Dermis microvascular lymphatic vessel endothelial cell (primary cell): ENCODE measurements at regions not wholly inside any gene's neighbourhood (a gene's known extent, or its start where the extent isn't known, plus 50 kb on each side); places are given as distances from the start of the nearest gene placed in this dataset.
"Not testable (repeated sequence)": the region's sequence is repeated elsewhere in the genome, so short reads cannot be mapped to it uniquely, and the experiment has no call there.

ENCODE experiments used
- DNase-seq, 2 donors: peaks; one replicate each; pipeline versions ENCODE4 v3.0.0 to v3.0.0-alpha.2; 2010; ENCODE audit warnings: low read depth in 2 of 2

DNA sequence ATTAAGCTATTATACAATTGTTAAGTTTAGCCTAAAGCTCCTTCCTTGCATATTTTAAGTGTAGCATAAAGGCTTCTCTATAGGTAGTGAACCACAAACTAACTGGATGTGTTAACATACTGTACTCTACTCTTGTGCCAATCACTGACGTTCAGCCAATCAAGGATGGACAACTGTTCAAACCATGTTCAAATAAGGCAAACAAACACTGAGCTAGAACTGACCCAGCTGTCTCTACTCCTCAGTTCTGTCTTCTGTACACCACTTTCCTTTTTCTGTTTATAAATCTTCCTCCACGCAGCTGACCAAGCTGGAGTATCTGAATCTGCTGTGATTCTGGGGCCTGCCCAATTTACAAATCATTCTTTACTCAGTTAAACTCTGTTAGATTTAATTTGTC is 188.7 kb upstream of the MBL2 start:
- no peak for DNase-seq

DNA sequence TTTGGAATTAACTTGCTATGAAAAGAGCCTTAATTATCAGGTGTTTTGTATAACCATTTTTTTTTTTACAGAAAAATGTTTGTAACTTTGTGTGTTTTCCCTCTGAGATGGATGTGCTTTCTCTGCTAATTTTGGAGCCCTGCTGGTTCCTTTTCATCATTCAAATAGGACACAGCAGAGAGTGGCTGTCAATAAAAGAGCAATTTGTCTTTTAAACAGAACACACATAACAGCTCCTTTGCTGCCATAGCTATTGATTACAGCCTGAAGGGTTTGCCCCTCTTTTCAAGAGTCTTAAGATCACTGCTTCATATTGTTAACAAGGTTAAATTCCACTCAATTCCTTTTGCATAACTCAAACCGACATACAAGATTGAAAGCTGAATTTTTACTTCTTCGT is 187.2 kb upstream of the MBL2 start:
- no peak for DNase-seq

DNA sequence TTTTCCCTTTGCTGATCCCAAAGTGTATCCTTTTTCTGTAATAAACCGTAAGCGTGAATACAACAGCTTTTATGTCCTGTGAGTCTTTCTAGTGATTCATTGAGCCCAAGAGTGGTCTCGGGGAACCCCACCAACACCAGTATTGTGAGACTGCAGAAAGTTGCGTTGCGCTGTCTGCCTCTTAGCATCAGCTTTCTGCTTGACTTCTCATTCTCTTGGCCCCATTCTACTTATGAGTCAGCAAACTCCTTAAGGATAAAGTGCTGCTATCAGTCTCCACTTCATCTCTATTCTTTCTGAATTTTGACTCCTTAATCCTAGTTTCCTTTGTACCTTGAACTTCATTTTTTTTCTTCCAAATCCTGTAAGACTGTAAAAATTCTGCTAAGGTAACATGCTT is 184.3 kb upstream of the MBL2 start:
- no peak for DNase-seq

DNA sequence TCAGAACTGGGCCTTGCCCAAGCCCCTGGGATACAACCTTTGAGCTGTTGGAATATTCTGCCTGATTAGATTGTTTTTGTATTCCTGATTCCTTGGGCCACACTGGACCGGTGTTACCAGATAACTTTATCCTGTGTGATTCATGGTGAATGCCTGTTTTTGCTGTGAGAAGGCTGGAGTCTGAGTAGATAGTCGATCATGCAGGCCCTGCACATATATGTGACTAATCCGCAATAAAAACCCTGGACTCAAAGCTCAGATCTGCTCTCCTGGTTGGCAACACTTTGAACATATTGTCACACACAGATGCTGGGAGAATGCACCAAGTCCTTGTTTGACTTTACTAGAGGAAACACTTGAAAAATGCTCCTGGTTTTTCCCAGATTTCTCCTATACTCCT is 183.9 kb upstream of the MBL2 start:
- DNase-seq = no peak

DNA sequence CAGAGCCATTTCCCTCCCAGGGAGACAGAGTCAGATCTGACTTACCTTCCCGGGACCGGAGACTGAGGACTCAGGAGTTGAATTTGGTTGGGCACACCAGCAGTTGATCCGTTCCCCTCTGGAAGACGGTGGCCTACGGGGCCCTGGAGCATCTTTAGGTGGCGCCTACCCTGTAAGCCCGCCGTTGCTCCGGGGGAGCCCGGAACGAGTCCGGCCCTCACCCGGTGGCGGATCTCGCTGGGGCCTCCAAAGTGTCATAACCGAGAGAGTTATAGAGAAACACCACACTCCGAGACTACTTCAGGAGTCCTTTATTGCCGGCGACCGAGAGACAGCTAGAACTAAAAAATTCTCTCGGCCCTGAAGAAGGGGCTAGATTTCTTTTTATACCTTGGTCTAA is 182.8 kb upstream of the MBL2 start:
- DNase-seq = no peak

DNA sequence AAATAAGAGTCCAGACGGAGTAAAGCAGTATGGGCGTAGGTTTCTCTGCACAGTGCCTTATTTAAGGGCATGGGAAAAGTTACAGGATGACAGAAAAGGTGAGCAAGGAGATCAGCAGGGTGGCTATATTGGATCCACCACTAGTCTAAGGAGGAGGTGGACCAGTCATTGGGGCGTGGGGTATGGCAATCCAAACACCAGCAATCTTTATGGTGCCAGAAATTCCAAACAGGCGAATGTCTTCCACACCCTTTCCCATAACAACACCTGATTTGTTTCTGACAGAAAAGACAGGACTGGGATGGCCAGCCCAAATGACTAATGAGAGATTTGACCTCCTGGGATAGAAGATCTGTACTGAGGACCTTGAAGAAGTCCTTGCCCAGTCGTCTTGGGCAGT is 181.8 kb upstream of the MBL2 start:
- DNase-seq = no peak

DNA sequence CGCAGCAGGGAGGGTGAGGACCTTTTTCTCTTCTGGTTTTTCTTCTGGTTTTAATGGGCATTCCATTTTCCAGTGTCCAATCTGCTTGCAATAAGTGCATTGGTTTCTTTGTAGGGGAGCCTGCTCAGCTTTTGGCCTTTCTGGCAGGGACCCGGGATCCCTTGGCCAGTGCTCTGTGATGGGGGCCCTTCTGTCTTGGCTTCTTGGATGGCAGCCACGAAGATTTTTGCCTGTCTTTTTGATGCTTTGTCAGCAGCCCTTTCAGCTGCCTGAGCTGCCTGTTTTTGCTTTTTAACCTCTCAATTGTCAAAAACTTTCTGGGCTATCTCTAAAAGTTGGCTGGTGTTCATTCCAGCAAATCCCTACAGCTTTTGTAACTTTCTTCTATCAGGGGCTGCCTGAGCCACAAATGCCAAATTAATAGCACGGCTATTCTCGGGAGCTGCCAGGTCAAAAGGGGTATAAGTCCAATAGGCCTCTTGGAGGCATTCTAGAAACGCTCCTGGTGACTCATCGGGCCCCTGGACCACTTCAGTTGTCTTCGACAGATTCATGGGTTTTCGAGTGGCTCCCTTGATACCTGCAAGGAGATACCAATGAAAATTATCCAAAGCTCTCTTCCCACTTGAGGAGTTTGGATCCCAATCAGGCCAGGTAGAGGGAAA is 179.9 kb upstream of the MBL2 start:
- no peak for DNase-seq

DNA sequence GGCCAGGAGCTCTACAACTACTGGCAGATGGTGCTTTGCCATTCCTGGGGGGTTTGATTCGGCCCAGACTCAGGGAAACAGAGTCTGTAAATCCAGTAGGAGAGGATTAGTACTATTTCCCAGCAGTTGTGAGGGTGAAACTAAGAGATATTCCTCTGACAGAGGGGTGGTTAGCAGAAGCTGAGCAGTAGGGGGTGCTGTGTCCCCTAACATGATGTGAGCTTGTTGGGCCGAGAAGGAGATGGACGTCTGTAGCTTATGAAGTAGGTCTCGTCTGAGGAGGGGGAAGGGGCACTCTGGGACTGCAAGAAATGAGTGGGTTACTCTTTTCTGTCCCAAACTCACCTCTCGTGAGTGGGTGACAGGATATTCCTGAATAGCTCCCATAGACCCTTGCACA is 179.2 kb upstream of the MBL2 start:
- peak in 1 of 2 donors; percentile 32 for DNase-seq

DNA sequence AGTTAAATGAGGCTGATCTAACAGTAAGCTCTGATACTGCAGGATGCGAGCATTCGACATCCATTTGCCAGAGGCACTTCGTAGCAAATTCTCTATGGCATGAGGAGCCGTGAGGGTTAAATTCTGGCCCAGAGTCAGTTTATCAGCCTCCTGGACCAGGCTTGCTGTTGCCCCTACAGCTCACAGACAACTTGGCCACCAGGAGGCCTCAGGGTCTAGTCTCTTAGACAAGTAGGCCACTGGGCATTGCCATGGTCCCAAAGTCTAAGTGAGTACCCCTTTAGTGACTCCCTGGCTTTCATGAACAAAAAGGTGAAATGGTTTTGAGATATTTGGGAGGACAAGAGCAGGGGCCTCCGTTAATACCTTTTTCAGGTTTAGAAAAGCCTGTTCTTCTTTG is 178.0 kb upstream of the MBL2 start:
- DNase-seq = no peak

DNA sequence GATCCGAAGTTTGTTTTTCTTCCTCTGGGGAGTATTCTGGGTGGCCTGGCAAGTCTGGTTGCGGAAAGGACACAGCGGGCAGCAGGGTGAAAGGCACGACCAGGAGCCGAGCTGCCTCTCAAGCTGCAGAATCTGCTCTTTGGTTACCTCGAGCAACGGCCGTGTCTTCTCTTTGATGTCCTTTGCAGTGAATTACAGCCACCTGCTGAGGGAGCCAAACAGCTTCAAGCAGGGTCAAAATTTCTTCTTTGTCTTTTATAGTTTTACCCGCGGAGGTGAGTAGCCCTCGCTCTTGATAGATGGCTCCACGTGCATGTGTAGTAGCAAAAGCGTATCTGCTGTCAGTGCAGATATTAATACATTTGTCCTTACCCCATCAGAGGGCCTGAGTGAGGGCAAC is 177.3 kb upstream of the MBL2 start:
- DNase-seq = no peak

DNA sequence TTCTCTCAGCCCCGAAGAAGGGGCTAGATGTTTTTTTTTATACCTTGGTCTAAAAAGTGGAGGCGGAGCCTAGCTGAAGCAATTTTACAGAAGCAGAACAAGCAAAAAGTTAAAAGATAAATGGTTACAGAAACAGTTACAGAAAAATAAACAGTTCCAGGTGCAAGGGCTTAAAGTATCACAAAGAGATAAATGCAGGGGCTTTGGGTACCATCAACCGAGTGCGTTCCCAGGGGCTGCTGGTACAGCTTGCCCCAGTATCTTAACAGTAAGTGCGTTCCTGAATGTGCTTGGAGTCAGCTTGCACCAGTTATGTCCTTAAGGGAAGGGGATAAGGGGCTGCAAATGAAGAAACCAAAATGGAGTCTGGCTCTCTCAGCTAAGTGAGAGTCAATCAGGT is 173.9 kb upstream of the MBL2 start:
- DNase-seq = no peak

DNA sequence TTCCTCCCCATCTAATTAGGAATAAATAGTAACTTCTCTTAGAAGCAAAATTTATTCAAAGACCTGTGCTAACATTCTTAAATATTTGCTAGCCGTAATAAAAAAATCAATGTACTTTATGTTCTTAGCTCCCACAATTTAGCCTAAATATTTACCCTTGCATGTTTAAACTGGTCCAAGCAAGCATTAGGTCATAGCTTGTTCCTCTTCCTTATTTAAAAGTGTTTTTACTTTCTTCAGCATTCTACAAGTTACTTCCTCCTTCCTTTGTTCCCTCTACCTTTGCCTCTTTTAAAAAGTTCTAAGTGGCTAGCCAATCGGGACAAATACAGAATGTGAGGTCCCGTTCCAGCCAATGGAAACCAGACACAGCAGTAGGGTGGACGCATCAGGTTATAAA is 172.9 kb upstream of the MBL2 start:
- not testable (repeated sequence) for DNase-seq

DNA sequence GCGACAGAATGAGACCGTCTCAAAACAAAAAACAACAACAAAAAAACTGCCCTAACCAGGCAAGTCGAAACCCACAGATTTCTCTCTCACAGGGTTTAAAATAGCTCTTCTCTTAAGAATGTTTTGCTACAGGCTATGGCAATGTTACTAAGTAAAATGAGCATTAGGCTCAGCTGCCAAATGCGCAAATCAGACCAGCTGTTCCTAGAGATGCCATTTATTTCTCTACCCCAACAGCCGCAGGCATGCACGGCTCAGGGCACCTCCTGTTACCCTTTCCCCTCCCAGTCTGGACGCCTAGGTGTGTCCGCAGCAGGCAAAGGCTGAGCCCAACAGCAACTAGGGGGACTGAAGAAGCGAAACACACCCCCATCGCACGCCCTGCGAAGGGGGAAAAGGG is 168.3 kb upstream of the MBL2 start:
- DNase-seq = no peak

DNA sequence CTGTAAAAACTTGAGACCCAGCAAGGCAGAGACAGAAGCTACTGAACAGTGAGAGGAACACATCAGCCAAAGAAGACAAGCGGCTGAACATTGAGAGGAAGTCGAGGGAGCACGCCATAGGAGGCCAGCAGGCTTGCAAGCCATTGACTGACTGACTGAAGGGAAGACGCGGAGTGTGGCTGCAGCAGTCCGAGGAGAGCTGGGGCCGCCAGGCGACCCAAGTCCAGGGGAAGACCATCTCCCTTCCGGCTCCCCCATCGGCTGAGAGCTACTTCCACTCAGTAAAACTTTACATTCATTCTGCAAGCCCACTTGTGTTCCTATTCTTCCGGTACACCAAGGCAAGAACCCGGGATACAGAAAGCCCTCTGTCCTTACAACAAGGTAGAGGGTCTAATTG is 167.3 kb upstream of the MBL2 start:
- DNase-seq = no peak

DNA sequence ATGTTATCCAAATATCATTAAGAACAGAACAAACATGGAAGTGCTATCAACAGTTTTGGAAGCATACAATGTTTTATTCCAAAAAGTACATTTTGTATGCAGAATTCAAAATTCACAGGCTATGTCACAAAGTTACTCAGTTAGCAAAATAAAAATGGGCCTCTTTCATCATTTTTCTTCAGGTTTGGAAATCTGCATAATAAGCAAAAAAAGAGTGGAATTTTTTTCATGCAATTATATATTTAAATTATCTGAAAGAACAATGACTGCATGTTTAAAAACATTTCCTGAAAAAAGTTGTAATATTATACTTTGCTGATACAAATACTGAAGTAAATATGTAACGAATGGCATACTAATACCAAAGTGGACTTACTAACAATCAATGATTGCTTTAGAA is 161.2 kb upstream of the MBL2 start:
- DNase-seq = no peak

DNA sequence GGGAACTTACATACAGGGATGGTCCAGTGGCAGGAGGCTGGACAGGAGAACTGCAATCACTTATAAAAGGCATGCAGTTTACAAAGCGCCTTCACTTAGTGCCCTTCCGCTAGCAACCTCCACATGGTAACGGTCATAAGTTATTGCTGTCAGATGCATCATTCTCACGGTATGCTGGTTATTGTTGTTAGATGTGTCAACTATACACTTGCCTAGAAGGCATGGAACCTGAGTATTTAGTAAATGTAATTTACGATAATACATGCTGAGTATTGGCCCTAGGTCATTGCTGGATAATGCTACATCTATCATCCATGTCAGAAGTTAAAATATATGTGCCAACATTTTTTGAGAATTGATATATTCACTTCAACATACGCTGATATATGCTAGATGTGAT is 155.1 kb upstream of the MBL2 start:
- DNase-seq = no peak

DNA sequence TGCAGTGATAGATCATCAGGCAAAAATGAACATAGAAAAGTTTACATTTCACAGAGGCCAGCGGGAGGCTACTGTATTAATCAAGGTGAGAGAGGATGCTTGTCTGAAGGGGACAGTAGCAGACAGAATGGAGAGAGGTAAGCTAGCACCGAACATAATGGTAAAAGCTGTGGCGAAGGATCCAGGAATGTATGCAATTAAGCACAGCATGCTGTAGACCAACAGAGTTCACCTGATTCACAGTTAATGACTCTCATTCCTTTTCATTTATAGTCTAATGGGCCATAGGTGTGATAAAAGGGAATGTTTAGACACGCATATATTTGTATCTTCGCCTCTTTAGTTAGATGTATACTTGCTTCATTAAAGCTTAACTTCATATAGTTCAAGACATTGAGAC is 150.9 kb upstream of the MBL2 start:
- no peak for DNase-seq

DNA sequence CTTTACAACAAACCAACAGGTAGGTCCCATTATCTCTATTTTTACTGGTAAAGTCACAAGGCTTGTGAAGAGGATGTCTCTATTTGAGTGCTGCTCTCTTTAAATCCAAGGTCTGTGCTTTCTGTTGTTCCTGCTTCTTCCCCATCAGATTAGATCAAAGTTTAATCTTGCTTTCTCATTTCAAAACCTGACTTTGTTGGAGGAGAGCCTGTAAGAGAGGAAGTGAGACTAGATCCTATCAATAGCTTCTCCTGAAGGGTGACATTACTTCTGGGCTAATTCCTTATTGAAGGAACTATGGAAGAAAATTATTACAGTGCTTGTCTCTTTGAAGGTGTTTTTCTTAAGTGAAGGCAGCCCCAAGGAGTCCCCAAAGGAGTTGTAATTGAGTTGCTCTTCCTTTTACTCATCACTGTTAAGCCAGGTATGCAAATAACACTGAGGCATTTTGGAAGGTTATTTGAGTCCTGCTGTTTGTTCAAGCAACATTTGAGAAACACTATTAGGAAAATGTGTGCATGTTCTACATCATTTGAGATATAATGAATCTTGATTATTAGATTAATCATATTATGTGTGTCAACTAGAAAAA is 146.2 kb upstream of the MBL2 start:
- DNase-seq = no peak

DNA sequence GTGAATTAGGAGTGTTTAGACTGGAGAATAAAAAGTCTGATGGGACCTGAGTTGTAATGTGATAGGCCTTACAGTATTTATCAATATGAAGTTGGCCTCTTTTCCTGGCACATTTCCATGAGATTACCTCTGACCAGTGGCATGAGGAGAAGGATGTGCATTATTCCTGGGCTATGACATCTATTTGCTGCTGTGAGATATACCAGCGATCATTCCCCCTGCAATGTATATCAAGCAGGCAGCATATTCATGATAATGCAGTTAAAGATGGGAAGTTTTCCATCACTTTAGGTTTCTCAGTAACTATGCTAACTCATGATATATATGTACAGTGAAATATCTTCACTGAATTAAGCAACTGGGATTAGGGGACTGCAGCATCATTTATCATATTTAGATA is 142.8 kb upstream of the MBL2 start:
- no peak for DNase-seq

DNA sequence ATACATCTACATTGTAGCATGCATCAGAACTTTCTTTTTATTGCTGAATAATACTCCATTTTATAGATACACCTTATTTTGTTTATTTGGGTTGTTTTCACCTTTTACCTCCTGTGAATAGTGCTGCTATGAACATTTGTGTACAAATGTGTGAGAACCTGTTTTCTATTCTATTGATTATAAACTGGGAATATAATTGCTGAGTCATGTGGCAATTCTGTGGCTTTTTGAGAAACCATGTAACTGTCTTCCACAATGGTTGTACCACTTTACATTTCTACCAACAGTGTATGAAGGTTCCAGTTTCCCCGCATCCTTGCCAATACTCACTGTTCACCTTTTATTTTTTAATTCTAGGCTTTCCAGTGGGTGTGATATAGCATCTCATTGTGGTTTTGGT is 138.6 kb upstream of the MBL2 start:
- no peak for DNase-seq

DNA sequence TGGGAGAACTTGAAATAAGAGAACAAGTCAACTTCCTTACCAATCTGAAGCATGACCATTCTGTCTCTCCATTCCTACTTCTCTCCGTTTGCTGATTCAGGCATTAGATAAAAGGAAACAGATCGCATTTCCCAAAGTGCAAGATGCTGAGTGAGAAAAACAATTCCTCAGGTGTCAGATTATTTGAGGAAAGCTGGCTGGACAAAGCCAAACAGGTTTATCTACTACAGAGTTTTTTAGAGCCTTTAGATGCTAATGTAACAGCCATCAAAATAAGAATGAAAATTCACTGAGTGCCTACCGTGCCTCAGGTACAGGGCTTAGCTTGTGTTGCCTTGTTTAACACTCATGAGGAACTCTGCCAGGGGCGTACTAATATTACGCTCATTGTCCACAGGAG is 135.9 kb upstream of the MBL2 start:
- DNase-seq = no peak

DNA sequence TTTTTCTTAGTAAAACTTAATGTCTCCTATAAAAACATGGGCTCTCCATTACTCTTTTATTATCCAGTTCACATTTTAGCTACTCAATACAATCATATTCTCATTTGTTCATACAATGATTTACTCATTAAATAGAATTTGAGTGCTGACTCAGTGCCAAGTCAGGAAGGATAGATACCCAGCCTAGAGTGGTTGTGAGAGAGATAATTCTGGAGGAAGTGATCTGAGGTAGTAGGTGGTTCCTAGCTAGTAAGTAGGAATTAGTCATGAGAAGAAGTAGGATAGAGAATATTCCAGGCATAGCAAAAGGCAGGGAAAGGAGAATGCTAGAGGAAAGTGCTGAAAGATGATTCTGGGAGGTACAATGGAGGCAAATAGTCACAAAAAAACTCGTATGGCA is 133.5 kb upstream of the MBL2 start:
- DNase-seq = no peak

DNA sequence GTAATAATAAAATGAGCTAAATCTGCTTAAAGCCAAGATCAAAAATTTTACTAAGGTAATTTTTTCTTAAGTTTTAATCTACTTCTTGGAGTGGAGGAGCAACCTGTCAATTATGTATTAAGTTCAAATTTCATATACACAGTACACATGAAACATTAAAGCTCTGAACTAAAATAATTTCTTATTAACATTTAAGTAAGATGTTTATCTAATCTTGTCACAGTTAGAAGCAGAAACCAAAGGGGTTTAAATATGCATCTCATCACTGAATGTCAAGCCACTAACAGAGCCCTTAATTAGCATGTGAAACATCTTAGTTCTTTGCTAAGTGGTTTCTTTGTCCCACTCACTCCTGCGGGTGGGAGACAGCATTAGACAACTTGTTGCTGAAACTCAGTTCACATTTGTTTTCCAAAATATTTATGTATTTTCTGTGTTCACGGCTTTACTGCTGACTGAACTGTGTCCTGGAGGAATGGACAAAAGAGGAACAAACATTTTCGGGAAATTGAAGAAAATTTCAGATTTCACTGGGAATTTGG is 130.9 kb upstream of the MBL2 start:
- no peak for DNase-seq

DNA sequence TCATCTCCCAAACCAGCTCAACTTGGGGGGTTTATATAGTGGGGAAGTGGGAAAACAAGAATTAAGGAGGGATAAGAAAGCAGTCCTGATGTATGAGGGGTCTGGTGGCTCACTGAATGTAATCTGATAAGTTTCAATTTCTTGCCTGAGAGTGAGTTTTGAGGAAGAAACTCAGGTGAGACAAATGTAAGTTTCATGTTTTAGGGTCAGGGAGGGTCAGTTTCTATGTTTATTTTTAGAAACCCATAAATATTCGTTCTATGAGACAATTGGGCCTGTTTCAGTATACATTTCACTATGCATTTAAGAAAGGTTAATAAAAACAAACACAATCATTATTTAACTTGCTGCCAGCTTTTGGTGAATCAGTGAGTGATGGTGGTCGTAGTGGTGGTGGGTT is 128.0 kb upstream of the MBL2 start:
- no peak for DNase-seq
